ENCODE measurements at regions not wholly inside any gene's neighbourhood (a gene's known extent, or its start where the extent isn't known, plus 50 kb on each side); places are given as distances from the start of the nearest gene placed in this dataset.

DNA sequence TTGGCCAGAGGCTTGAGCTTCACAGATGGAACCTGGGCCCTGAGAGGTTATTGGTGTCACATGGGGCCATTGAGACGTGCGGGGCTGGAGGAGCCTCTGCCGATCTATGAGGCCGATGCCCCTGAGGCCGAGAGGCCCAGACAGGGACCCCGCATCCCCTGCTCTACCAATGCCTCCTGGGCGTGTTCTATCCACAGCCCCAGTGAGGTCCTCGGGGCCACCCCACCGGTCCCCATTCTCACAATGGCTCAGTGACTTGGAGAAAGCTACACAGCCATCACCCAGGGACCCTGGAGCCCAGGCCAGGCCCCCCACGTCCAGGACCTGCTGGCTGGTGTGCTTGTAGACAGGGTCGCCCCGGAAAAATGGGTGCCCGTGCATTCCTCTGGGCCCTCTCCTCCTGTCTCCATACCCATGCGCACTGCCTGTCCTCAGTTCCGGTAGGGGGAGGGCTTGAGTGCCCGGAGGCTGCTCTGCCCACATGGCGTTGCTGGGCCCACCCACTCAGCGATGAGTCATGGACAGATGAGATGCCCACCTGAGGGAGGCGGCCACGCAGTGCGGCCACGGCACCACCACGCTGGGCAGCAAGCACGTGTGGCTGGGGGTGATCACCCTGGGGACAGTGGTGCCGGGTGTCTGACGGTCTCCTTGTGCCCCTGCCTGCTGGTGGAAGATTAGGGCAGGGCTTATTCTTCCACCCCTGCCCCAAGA lies 1224.7 kb downstream of the BRD1 start:
- no peak for DNase-seq

GRCh38 chr22:48600681-48601080 lies 1227.0 kb downstream of the BRD1 start:
- no peak for DNase-seq

GRCh38 chr22:48600171-48600570 lies 1227.5 kb downstream of the BRD1 start:
- no peak for DNase-seq

- DNase-seq = no peak
Measured at GRCh38 chr22:48599346-48599745, 1228.3 kb downstream of the BRD1 start.

DNA sequence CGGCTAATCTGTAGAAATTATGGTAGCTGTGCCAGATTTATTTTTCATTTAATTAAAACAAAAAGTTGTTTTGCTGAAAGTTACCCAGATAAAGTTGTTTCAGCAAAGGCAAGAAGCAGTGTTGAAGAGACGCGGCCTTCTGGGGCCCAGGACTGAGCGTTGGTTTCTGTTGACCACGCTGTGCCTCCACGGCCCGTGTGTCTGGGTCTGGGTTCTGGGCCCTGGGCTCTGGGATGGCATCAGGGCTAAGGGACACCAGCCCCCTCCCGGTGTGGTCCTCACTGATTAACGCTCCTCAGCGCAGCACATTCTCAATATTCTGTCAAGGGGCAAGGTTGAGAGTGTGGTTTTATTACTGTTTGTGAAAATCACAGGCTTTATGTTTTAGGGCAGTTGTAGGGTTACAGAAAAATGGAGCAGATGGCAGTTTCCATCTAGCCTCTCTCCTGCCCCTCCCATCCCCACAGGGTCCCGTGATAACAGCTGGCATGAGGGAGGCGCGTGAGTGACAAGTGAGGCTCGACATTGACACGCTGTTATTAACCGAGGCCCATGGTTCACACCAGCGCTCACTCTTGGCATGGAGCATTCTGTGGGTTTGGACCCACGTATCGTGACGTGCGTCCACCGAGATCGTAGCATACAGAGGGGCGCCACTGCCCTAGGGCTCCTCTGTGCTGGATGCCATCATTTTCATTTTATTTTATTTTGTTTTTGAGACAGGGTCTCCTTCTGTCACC lies 1231.4 kb downstream of the BRD1 start:
- DNase-seq = no peak

- DNase-seq = no peak
Measured at GRCh38 chr22:48595511-48595905, 1232.2 kb downstream of the BRD1 start.

GRCh38 chr22:48594757-48595510 lies 1232.7 kb downstream of the BRD1 start:
- DNase-seq = no peak

GRCh38 chr22:48594016-48594756 lies 1233.5 kb downstream of the BRD1 start:
- DNase-seq = no peak

DNA sequence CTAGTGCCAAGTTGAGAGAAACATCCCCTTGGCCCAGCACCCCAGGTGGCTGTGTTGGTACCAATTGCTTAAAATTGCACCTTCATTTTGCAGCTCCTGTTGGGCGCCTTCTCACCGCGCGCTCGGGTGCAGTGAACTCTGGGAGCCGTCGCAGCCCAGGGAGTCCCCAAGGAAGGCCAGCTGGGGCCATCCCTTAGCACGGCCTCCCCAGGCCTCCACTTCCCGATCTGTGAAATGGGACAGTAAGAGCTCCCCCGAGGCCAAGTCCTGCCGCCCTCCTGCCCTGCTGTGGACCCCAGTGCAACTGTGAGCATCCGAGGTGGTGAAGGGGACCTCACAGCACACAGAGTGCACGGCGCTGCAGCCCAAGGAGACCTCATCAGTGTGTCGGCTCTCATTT lies 1234.1 kb downstream of the BRD1 start:
- DNase-seq = no peak

DNA sequence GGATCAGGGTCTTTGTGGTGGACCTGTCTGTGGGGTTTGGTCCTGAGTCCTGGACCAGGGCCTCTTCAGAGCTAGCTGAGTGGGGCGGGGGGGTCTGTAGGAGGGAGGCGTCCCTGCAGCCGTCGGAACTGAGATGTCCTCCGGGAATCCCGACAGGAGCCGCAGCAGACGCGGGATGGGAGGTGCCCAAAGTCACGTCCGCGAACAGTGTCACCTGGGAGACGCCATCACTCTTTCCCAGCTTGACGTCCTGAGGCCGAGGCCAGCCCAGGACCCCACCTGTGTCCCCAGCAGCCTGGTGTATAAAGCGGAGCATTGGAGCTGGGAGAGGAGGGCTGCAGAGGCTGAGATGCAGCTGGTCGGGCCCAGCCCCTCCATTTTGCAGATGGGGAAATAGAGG lies 1234.7 kb downstream of the BRD1 start:
- no peak for DNase-seq

- no peak for DNase-seq
Measured at GRCh38 chr22:48592488-48592887, 1235.2 kb downstream of the BRD1 start.

DNA sequence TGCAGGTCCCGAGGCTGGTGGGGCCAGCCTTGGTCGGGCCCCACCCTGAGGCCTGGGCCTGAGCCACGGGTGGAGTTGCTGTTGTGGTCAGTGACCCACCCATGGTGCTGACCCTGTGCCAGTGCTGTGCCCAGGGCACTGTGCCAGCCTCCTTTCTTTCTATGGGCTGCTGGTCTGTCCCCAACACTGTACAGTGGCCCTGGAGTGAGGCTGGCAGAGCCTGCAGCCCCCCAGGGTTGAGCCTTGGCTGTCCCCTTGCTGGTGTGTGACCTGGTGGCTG lies 1235.7 kb downstream of the BRD1 start:
- DNase-seq = no peak

DNA sequence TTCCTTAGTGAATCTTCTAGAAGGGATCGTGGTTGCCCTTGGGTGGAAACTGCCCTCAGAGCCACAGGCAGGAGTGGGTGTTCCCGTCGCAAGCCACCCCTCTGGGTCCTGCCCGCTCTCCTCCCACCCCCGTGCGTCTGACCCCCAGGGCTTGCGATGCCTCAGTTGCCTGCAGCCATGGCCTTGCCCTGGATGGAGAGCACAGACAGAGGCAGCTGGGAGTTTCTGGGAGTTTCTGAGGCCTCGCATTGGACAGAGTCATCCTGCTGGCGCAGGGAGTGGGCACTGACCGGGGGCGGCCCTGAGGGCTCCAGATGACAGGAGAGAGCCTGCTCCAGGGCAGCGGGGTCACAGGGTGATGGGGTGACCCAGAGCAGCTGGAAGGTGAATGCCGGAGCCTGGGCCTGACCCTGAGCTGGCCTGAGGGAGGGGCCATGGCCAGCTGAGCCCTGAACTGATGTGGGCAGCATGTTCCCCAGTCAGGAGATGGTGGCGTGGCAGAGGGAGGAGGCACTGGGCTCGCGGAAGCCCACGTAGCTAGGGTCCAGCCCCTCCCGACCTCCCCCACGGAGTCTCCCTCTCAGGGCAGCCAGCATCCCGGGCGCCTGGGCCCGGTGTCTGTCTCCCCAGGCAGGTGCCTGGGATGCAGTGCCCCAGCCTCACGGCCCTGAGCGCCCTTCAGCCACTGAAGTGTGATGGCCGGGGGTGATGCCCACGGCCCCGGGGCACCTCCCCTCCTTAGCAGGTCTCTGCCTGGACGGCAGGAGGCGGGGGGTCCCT lies 1236.2 kb downstream of the BRD1 start:
- DNase-seq = no peak

DNA sequence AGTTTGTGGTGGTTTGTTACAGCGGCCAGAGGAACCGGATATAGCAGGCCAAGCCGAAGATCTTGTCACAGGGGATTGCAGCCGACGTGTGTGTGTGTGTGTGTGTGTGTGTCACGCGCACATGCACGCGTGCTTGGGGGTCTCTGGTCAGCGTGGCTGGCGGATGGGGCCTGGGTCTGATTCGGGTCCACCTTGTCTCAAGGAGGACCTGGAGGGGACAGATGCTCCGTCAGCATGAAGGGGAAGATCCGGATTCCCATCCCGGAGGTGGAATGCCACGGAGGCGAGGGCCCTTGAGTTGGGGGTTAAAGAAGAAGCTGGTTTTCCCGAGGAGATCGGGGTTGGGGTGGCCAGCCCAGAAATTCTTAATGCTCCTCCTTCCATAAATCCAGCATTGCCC lies 1237.8 kb downstream of the BRD1 start:
- no peak for DNase-seq

DNA sequence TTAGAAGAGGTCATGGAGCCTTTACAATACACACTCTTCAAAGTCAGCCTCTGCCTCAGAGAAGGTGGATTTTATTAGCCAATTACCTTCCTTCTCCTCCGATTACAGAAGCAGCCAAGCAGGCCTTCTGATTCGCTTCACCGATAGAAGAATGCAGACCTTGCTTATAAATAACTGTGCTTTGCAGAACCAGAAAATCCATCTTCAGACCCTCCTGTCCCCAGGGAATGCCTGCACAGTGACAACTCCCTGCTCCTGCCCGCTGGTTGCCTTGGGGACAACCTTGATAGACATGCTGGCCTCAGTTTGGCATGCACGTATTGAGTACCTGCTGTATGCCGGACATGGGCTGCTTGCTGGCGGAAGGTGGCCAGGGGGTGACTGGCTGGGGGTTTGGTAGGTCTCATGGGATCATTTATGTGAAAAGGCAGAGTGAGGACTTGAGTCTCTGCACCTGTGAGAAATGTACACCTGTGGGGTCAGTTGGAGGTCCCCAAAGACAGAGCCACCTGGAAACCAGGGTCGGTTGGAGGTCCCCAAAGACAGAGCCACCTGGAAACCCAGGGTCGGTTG lies 1238.7 kb downstream of the BRD1 start:
- no peak for DNase-seq

DNA sequence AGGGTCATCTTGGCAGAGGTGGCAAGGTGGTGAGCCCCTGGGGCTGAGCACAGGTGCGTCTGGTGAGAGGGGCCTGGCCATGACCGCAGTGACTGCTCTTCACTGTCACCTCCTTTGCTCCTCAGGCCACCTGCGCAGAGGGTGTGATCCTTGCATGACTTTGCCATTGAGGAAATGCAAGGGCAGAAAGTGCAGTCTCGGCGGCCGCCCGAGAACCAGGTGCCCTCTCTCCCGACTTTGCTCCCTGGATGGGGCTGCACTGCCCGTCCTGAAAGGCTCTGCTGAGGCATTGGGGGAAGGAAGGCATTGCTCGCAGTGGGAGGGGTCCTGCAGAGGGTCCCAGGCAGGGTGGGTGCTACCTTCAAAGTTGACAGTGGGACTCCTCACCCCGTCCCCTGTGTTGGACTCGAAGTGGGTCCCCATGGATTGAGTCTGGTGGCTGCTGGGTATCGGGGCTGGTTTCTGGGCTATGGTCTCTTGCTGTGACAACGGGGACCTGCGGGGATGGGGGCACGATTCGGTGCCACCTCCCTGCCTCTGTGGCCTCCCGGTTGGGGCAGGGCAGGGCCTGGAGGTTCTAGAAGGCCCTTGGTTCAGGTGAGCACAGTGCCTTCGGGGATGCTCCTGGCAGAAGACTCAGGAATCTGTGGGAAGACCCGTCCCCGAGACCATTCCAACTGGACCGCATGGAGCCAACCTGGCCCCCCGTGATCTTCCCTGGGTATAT lies 1239.4 kb downstream of the BRD1 start:
- no peak for DNase-seq

DNA sequence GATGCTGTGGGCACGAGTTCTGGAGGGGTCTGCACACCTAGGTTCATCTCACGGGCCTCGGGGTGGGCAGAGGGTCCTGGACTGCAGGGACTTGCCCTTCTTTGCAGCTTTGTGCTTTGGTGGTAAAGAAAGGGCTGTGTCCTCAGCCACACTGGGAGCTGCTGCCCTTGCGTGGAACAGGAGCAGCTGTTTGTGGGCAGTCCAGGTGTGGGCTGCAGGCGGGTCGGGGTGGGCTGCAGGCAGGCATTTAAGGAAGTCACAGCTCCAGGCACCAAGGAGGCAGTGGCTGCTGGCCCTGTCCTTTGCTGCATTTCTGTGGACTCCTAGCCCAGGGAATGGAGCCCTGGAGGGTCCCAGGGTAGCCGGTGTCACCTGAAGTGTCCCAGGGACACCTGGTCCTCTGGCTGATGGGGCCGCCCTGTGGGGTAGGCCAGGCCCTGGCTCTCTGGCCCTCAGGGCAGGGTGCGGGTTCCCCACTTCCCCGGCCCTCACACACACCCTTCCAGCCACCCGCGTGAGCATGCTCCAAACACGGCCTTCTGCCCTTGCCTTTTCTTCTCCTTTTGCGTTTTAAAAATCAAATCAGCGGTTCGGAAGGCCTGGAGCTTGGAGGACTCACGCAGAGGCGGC lies 1240.3 kb downstream of the BRD1 start:
- DNase-seq = no peak

DNA sequence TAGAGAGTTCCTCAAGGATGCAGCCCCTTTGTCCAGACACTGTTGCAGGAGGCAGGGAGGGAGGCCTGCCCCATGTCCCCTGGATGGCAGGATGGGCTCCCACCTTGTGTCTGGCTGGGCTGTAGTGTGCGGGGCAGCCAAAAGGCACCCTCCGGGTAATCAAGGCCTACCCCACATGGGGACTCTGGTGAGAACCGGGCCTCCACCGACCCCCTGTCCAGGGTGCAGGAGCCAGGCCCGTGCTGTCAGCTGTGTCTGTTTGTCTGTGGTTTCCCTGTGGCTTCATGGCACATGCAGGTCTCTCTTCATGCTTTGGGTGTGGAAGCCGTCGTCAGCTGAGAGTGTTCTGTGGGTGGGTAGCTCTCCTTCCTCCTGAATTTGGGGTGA lies 1240.9 kb downstream of the BRD1 start:
- DNase-seq = no peak

DNA sequence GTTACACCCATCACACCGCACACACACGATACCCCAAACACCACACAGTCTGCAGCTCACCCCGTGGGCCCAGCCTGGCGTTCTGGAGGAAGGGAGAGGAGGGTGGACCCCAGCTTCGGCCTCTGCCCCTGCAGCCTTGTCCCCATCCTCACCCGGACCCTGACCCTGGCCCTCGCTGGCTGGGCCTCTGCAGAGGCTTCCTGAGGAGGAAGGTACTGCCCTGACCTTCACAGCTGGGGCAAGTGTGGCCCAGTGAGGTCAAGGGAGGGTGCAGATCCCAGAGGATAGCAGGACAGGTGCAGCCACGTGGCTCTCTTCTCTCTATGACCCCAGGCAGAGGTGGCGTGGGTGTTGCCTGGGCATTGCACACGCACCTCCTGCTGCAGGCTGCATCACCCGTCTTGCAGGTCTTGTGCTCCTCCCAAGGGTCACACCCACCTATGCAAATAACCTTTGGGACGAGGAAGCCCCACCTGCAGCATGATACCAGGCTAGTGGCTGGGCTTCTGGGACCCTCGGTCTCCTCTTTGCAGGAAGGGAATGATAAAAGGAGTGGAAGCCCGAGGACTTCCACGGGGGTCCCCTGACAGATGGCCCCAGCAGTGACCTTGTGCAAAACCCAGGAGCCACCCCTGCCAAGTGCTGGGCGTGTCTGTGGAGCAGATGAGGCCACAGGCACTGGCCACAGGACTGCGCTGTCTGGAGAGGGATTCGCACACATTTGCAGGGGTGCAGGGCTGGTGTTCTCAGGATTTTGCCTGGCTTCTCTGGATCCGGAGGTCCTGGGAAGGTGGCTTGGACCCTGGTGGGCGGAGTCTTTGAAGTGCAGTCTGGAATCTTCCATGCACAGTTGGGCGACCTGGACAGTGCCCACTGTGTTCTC lies 1241.5 kb downstream of the BRD1 start:
- DNase-seq = no peak

GRCh38 chr22:48584170-48584569 lies 1243.5 kb downstream of the BRD1 start:
- no peak for DNase-seq
